Fibroblast of pulmonary artery (primary cell): ENCODE measurements at regions not wholly inside any gene's neighbourhood (a gene's known extent, or its start where the extent isn't known, plus 50 kb on each side); places are given as distances from the start of the nearest gene placed in this dataset.

Source experiments
- DNase-seq: peaks from one replicate; pipeline ENCODE4 v3.0.0-alpha.2; 2010; ENCODE audit warnings: low read depth
- H3K4me3 ChIP-seq: replicated peaks from 2 replicates; pipeline ENCODE4 v1.5.1; 2011; ENCODE audit warnings: low read depth, mild to moderate bottlenecking, control low read depth, low read length, moderate library complexity
- TF ChIP-seq, protein P1 (sequence below): IDR thresholded peaks from 2 replicates; pipeline ENCODE4 v1.5.1; 2011; ENCODE audit warnings: mild to moderate bottlenecking, control low read depth, low read length, inconsistent platforms; ENCODE audit errors: missing control alignments

DNA sequence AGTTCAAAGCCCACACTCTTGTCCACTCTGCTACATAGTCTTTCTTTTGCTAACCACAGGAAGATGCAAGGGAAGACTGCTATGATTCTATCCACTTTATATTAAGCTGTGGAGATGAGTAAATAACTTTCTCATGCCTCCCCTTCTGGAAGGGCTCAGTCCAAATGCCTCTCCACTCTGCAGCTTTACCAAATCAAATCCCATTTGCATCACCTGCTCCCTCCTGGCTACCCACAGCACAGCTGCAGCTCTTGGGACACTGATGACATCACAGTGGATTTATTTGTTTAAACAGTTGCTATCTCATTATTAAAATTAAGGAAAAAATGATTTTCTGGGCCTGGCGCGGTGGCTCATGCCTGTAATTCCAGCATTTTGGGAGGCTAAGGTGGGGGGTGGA, 1544.9 kb upstream of the WWC1 start:
- H3K4me3 ChIP-seq = no peak overlapping the region
- no peak for DNase-seq
- TF ChIP-seq, protein P1, sequence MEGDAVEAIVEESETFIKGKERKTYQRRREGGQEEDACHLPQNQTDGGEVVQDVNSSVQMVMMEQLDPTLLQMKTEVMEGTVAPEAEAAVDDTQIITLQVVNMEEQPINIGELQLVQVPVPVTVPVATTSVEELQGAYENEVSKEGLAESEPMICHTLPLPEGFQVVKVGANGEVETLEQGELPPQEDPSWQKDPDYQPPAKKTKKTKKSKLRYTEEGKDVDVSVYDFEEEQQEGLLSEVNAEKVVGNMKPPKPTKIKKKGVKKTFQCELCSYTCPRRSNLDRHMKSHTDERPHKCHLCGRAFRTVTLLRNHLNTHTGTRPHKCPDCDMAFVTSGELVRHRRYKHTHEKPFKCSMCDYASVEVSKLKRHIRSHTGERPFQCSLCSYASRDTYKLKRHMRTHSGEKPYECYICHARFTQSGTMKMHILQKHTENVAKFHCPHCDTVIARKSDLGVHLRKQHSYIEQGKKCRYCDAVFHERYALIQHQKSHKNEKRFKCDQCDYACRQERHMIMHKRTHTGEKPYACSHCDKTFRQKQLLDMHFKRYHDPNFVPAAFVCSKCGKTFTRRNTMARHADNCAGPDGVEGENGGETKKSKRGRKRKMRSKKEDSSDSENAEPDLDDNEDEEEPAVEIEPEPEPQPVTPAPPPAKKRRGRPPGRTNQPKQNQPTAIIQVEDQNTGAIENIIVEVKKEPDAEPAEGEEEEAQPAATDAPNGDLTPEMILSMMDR = no peak

- peak; percentile 25 for DNase-seq
- TF ChIP-seq, protein P1 = no peak
- H3K4me3 ChIP-seq = no peak overlapping the region
Observed at GRCh38 chr5:166750376-166750775, 1541.1 kb upstream of the WWC1 start.

DNA sequence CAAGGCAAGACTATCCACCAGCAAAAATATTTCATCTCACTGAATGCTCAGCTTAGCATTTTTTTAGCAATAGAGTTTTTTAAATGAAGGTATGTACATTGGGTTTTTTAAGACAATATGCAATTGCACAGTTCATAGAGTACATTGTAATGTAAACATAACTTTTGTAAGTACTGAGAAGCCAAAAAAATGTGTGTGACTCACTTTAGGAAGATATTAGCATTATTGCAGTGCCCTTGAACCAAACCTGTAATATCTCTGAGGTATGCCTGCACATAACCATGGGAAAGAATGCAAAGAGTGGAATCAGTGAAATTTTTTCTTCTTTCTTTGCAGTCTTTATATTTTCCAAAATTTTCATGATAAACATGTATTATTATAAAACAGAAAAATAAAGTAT, 1533.3 kb upstream of the WWC1 start:
- peak; percentile 46 for DNase-seq
- TF ChIP-seq, protein P1 = no peak
- no peak overlapping the region for H3K4me3 ChIP-seq

DNA sequence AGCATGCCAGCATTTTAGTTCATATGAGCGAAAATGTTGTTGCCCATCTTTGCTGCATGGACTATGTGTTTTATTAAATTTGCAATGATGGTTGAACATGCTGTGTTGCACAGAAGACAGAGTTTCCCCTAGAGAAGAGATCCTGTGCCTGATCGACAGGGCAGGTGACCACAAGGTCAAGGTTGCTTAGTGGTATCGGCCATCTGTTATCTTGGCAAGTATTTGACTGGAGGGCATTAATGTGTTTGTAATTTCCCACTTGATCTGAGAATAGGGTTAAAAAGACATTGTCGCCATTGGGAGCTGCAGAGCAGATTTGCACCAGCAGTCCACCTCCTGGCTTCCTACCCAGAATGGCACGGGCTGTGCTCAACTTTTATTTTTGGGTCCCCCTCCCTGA, 1523.6 kb upstream of the WWC1 start:
- no peak for DNase-seq
- TF ChIP-seq, protein P1 = no peak
- H3K4me3 ChIP-seq = no peak overlapping the region

DNA sequence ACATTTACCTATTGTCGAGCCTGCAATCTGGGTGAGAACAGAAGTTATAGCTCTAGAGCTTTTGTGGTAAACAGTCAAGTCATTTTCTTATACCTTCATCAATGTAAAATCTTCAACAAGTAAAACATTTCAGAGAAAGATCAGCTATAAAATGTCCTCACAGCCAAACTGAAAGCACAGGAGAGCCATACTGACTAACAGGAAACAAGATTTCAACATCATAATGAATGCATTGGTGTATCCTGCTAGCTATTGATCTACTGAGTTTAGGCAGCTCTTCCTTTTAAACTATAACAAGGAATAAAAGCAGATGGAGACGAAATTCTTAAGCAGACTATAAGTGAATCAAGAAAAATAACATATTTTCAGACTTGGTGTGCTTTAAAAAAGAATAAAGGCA, 1522.9 kb upstream of the WWC1 start:
- TF ChIP-seq, protein P1 = no peak
- peak; percentile 59 for DNase-seq
- H3K4me3 ChIP-seq = no peak overlapping the region

DNA sequence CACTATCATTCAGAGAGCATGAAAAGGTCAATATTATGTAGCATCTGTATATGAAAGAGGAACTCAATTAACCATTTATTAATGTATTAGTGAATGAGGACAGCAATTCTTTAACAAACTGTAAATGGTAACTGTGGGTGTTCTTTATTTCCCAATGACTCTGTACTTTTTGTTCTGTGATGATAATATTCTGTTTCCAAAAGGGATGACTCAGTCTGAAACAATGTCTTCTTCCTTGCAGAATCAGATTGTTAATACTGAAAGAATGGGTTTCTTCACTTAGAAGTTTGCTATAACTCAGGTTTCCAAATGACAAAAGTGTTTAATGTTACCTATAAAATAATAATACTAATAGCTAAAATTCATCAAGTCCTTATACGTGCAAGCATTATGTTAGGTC, 1518.7 kb upstream of the WWC1 start:
- no peak overlapping the region for H3K4me3 ChIP-seq
- TF ChIP-seq, protein P1 = no peak
- peak; percentile 89 for DNase-seq

DNA sequence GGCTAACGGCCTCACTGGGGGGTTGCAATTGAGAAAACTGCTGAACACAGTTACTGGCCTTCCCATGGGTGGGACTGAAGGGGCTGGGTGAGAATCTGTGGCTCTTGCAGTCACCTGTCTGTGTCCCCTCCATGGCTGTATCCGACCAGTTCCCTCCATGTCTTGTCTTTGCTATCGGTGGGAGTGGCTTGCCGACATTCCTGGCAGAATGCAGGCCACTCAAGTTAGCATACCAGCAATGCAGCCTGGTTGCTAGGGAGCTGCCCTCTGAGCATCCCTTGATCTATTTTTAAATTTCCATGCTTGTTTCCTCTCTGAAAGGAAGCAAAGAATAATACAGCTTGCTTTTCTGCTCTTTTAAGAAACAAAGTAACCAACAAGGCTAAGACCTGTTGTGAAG, 1509.7 kb upstream of the WWC1 start:
- TF ChIP-seq, protein P1 = no peak
- peak; percentile 30 for DNase-seq
- no peak overlapping the region for H3K4me3 ChIP-seq
